Stomach (tissue), 8 donors: ENCODE measurements at regions not wholly inside any gene's neighbourhood (a gene's known extent, or its start where the extent isn't known, plus 50 kb on each side); places are given as distances from the start of the nearest gene placed in this dataset.

Experiments
- DNase-seq, 2 donors: peaks; one replicate each; pipeline versions ENCODE4 v3.0.0 to v3.0.0-alpha.2; 2013 to 2019
- H3K27ac ChIP-seq, 5 donors: fragments of 200-600 bp in 4 of 5; sonication (generic) in 4 of 5; one replicate each; pipeline ENCODE4 v1.5.1; 2013 to 2019; ENCODE audit warnings: mild to moderate bottlenecking in 1 of 5, moderate library complexity in 1 of 5
- H3K27me3 ChIP-seq, 3 donors: fragments of 200-600 bp; sonication (generic); one replicate each; pipeline ENCODE4 v1.5.1; 2017 to 2019; ENCODE audit warnings: mixed run types in 1 of 3
- H3K36me3 ChIP-seq, 4 donors: fragments of 200-600 bp; sonication (generic); 1 replicate in 3 of 4; 2 replicates in 1 of 4; pipeline ENCODE4 v1.5.1; 2016 to 2019
- H3K4me1 ChIP-seq, 4 donors: fragments of 200-600 bp; sonication (generic); one replicate each; pipeline ENCODE4 v1.5.1; 2016 to 2019
- H3K4me3 ChIP-seq, 4 donors: fragments of 200-600 bp; sonication (generic) in 3 of 4; one replicate each; pipeline ENCODE4 v1.5.1; 2016 to 2019; ENCODE audit warnings: mild to moderate bottlenecking in 1 of 4
- H3K9me3 ChIP-seq, 4 donors: fragments of 200-600 bp; sonication (generic); one replicate each; pipeline ENCODE4 v1.5.1; 2016 to 2019
- EP300 ChIP-seq: sonication (generic); formaldehyde crosslinking; IDR thresholded peaks from one replicate; pipeline ENCODE4 v1.6.1; 2017; ENCODE audit warnings: antibody characterized with exemption
- POLR2A ChIP-seq, 4 donors: fragments of 450-650 bp; IDR thresholded peaks; one replicate each; pipeline ENCODE4 v1.6.1; 2016; ENCODE audit warnings: antibody characterized with exemption in 4 of 4, control low read depth in 2 of 4, mild to moderate bottlenecking in 1 of 4, moderate library complexity in 1 of 4
- POLR2AphosphoS5 ChIP-seq, 3 donors: sonication (generic); formaldehyde crosslinking; IDR thresholded peaks; one replicate each; pipeline ENCODE4 v1.6.1; 2016; ENCODE audit warnings: antibody characterized with exemption in 3 of 3
- WGBS, 5 donors: extraction: QIAGEN DNeasy Blood & Tissue Kit in 3 of 5; methylation state at CpG; one replicate each; pipeline versions ENCODE4 v1.1.5 to v1.1.7; 2013 to 2018; 5-methylcytosine and 5-hydroxymethylcytosine counted together
- intact Hi-C: fragments of 100-400 bp; cut with DNase I; formaldehyde crosslinking; loops from one replicate; pipeline ENCODE4 v1.15.1; 2023; ENCODE audit warnings: low total_unique reads
- TF ChIP-seq, protein P1 (sequence below), 7 experiments: fragments of 450-650 bp in 4 of 7; fragments of 200-600 bp in 3 of 7; sonication (generic) in 3 of 7; IDR thresholded peaks; one replicate each; pipeline ENCODE4 v1.5.1; 2016 to 2019; ENCODE audit warnings: antibody characterized with exemption in 7 of 7, control low read depth in 2 of 7, mild to moderate bottlenecking in 1 of 7
- donor health status: healthy with polysubstance abuse.
- donor health status: Bipolar disorder and iron deficiency.
- donor health status: healthy.

DNA sequence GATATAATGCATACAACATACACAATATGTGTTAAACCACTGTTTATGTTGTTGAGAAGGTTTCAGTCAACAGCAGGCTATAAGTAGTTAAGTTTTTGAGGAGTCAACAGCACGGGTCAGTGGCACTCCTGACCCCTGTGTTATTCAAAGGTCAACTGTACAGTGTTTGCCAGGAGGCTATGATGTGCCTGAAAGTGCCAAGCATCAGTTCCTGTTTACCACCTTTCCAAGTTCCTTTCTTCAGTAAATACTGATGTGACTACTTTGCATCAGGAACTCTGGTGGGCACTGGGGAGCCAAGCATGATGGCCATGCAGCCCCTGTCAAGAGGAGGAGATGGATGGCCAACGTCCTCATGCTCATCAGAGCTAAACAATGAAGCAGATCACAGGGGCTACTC is 224.4 kb upstream of the EXOC2 start:
- intact Hi-C loops, result no loop called here
- H3K9me3 ChIP-seq, result peaks cover 18 to 43% (median 24%) of the 10 kb centered on the region in 4 donors
- peaks cover 3 to 13% (median 6%) of the 10 kb centered on the region in 4 donors for H3K4me1 ChIP-seq
- 37 to 55% (median 46%) methylated on average over 2 of the region's 2 CpGs for WGBS, 5 donors
- H3K27ac ChIP-seq, result no peak overlapping the region
- TF ChIP-seq EP300, result no peak
- TF ChIP-seq POLR2A (IDR thresholded peaks at IDR 0.05), result no peak
- no peak for TF ChIP-seq POLR2AphosphoS5 (IDR thresholded peaks at IDR 0.05)
- TF ChIP-seq, protein P1, sequence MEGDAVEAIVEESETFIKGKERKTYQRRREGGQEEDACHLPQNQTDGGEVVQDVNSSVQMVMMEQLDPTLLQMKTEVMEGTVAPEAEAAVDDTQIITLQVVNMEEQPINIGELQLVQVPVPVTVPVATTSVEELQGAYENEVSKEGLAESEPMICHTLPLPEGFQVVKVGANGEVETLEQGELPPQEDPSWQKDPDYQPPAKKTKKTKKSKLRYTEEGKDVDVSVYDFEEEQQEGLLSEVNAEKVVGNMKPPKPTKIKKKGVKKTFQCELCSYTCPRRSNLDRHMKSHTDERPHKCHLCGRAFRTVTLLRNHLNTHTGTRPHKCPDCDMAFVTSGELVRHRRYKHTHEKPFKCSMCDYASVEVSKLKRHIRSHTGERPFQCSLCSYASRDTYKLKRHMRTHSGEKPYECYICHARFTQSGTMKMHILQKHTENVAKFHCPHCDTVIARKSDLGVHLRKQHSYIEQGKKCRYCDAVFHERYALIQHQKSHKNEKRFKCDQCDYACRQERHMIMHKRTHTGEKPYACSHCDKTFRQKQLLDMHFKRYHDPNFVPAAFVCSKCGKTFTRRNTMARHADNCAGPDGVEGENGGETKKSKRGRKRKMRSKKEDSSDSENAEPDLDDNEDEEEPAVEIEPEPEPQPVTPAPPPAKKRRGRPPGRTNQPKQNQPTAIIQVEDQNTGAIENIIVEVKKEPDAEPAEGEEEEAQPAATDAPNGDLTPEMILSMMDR (IDR thresholded peaks at IDR 0.05), result no peak
- H3K36me3 ChIP-seq, result no peaks in the 10 kb centered on the region
- H3K4me3 ChIP-seq, result no peak overlapping the region
- DNase-seq, result no peak
- H3K27me3 ChIP-seq, result no peaks in the 10 kb centered on the region

DNA sequence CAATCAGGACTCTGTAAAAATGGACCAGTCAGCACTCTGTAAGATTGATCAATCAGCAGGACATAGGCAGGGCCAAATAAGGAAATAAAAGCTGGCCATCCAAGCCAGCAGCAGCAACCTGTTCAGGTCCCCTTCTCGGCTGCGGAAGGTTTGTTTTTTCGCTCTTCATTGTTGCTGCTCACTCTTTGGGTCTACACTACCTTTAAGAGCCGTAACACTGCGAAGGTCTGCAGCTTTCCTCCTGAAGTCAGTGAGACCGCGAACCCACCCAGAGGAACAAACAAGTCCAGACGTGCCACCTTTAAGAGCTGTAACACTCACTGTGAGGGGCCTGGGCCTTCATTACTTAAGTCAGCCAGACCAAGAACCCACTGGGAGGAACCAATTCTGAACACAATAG is 223.2 kb upstream of the EXOC2 start:
- H3K4me3 ChIP-seq, result no peak overlapping the region
- WGBS, 5 donors, result 95 to 99% (median 97%) methylated on average over 8 of the region's 8 CpGs

DNA sequence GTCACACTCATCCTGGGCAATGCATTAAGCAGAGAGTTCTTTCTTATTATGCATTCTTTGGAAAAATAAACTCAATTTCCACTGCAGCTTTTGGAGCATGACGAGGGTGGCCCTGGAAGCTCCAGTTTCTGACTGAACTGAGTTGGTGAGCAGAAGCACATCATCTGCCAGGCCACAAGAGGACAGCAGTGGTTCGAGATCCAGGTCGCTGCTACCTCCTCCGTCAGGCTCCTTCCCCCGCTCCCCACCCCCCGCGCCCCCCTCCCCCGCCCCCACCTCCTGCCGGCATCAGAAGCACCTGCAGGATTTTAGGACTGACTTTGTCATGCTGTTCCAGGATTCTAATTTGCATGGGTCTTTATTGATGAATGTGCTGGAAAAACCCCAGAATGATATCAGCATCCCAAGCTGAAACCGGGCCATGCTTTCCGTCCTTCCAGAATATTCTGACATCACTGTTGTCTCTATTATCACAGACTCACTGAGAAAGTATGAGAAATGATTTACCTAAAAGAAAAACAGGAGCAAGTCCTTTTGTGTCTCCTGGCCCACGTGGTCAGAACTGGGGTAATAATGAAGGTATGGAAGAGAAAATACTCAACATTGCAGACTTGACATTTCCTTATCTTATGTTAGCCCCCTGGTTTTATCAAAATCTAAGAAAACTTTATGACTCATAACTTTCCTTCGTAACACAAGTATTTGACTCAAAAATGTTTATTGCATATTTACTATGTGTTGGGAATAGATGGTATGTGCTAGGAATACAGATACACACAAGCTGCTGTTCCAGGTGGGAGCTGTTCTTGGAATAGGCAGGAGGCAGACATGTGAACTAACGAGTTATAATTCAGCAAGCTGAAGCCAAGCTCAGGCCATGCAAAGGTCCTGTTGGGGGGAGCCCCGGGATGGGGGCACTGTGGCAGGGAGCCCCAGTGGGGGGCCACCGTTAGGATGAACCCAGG is 220.2 kb upstream of the EXOC2 start:
- DNase-seq, result peak; percentile 58 to 89
- H3K4me1 ChIP-seq, result peaks cover 3 to 13% (median 6%) of the 10 kb centered on the region in 4 donors
- intact Hi-C loops, result no loop called here
- H3K36me3 ChIP-seq, result no peaks in the 10 kb centered on the region
- no peak overlapping the region for H3K27ac ChIP-seq
- H3K4me3 ChIP-seq, result no peak overlapping the region
- peaks cover 0 to 8% (median 2%) of the 10 kb centered on the region in 4 donors for H3K9me3 ChIP-seq
- no peak for TF ChIP-seq POLR2A (IDR thresholded peaks at IDR 0.05)
- TF ChIP-seq, protein P1 (IDR thresholded peaks at IDR 0.05), result peak in 5 of 7 experiments; percentile 32 to 70 (median 47)
- WGBS, 5 donors, result 11 to 20% (median 14%) methylated on average over 15 to 16 of the region's 16 CpGs
- peaks cover 0 to 9% (median 0%) of the 10 kb centered on the region in 3 donors for H3K27me3 ChIP-seq

More for the DNA sequence above, 223.2 kb upstream of the EXOC2 start:
- no peaks in the 10 kb centered on the region for H3K36me3 ChIP-seq
- peaks cover 10 to 31% (median 14%) of the 10 kb centered on the region in 4 donors for H3K9me3 ChIP-seq
- H3K27me3 ChIP-seq, result peaks cover 0 to 9% (median 0%) of the 10 kb centered on the region in 3 donors
- peaks cover 3 to 13% (median 6%) of the 10 kb centered on the region in 4 donors for H3K4me1 ChIP-seq
- no peak overlapping the region for H3K27ac ChIP-seq
- TF ChIP-seq EP300 (no peak), POLR2A (IDR thresholded peaks at IDR 0.05) (no peak), POLR2AphosphoS5 (IDR thresholded peaks at IDR 0.05) (no peak)
- TF ChIP-seq, protein P1 (IDR thresholded peaks at IDR 0.05), result no peak
- DNase-seq, result no peak
- intact Hi-C loops, result no loop called here

DNA sequence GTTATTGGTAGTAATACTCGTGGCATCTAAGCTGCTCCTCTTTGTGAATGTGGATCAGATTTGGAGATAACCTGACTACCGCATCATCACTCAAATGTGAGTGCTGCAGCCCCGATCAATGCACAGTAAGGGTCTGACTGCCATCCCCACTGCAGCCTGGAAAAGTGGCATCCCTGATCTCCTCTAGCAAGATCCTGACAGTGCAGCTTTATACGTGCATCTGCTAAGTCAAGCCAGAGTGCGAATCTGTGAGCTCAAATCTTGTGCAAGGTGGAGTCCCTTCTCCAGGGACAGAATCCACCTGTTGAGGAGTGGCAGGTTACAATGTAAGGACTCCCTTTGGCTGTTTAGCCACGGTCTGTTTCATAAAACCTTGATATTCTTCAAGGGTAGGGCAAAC is 215.0 kb upstream of the EXOC2 start:
- peaks cover 0 to 9% (median 0%) of the 10 kb centered on the region in 3 donors for H3K27me3 ChIP-seq
- intact Hi-C loops, result no loop called here
- no peaks in the 10 kb centered on the region for H3K9me3 ChIP-seq
- 73 to 79% (median 75%) methylated on average over 6 of the region's 6 CpGs for WGBS, 5 donors
- DNase-seq, result no peak
- TF ChIP-seq POLR2A (IDR thresholded peaks at IDR 0.05) (no peak), POLR2AphosphoS5 (IDR thresholded peaks at IDR 0.05) (no peak), EP300 (no peak)
- TF ChIP-seq, protein P1 (IDR thresholded peaks at IDR 0.05), result no peak
- no peak overlapping the region for H3K27ac ChIP-seq
- no peak overlapping the region for H3K4me3 ChIP-seq
- no peaks in the 10 kb centered on the region for H3K36me3 ChIP-seq
- peaks cover 0 to 4% (median under 1%) of the 10 kb centered on the region in 4 donors for H3K4me1 ChIP-seq
